GM12878 (cell line): ENCODE measurements at regions not wholly inside any gene's neighbourhood (a gene's known extent, or its start where the extent isn't known, plus 50 kb on each side); places are given as distances from the start of the nearest gene placed in this dataset.

ENCODE experiments used
- CEBPZ ChIP-seq: fragments of 150-350 bp; IDR thresholded peaks from 2 replicates; pipeline ENCODE4 v1.6.1; 2016; ENCODE audit warnings: low read depth, low read length
- MEF2A ChIP-seq: IDR thresholded peaks from 2 replicates; pipeline ENCODE4 v1.6.1; 2011; ENCODE audit warnings: low read depth, mild to moderate bottlenecking, low read length, moderate library complexity; ENCODE audit not compliant: insufficient read depth
- MTA3 ChIP-seq: IDR thresholded peaks from 2 replicates; pipeline ENCODE4 v1.6.1; 2012; ENCODE audit warnings: low read length, inconsistent platforms, borderline replicate concordance
- NFIC ChIP-seq: IDR thresholded peaks from 2 replicates; pipeline ENCODE4 v1.6.1; 2012; ENCODE audit warnings: low read depth, mild to moderate bottlenecking, inconsistent platforms, low read length, moderate library complexity
- TF ChIP-seq, protein P1 (sequence below), 3 experiments: IDR thresholded peaks in 2 of 3; conservative IDR thresholded peaks in 1 of 3; 2 replicates each; pipeline ENCODE4 v1.5.1; 2011; ENCODE audit warnings: low read depth in 3 of 3, low read length in 3 of 3, mild to moderate bottlenecking in 3 of 3, control low read depth in 2 of 3, moderate library complexity in 2 of 3, inconsistent platforms in 1 of 3, mixed read lengths in 1 of 3; ENCODE audit not compliant: control insufficient read depth in 2 of 3, insufficient read depth in 1 of 3; ENCODE audit errors: extremely low read depth in 1 of 3

GRCh38 chr3:124674336-124674735 is 55.9 kb upstream of the UMPS start:
- TF ChIP-seq MTA3 (no peak), MEF2A (no peak), NFIC (no peak), CEBPZ (no peak)
- TF ChIP-seq, protein P1, sequence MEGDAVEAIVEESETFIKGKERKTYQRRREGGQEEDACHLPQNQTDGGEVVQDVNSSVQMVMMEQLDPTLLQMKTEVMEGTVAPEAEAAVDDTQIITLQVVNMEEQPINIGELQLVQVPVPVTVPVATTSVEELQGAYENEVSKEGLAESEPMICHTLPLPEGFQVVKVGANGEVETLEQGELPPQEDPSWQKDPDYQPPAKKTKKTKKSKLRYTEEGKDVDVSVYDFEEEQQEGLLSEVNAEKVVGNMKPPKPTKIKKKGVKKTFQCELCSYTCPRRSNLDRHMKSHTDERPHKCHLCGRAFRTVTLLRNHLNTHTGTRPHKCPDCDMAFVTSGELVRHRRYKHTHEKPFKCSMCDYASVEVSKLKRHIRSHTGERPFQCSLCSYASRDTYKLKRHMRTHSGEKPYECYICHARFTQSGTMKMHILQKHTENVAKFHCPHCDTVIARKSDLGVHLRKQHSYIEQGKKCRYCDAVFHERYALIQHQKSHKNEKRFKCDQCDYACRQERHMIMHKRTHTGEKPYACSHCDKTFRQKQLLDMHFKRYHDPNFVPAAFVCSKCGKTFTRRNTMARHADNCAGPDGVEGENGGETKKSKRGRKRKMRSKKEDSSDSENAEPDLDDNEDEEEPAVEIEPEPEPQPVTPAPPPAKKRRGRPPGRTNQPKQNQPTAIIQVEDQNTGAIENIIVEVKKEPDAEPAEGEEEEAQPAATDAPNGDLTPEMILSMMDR (IDR thresholded peaks at IDR 0.05 in 2 of 3, conservative IDR thresholded peaks at IDR 0.05 in 1 of 3; ENCODE audit: control insufficient read depth in 2 of 3, extremely low read depth in 1 of 3, insufficient read depth in 1 of 3, low read depth in 3 of 3, low read length in 3 of 3): no peak
